ENCODE measurements at regions not wholly inside any gene's neighbourhood (a gene's known extent, or its start where the extent isn't known, plus 50 kb on each side); places are given as distances from the start of the nearest gene placed in this dataset.
"Not testable (repeated sequence)": the region's sequence is repeated elsewhere in the genome, so short reads cannot be mapped to it uniquely, and the experiment has no call there.

DNA sequence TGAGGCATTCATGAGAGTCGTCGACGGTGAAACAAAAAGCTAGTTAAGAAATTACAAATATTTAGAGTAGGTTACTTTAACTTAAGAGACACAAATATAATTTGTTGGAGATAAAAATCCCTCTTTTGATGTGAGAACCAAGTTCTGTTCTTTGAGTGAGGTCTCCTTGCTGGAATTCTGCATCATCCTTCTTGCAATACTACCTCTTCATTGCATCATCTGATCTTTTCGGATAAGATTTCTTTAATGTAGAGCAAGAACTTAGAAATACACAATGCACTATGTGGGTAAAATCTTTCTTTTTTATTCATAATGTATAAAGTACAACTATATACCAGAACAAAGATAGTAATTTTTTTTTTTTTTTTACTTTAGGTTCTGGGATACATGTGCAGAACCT, 118.4 kb downstream of the ARL4C start:
- in situ Hi-C loops (cut with MboI; ENCODE audit: low pct_unique_long_range_greater_than_20kb, low sequenced_read_pairs) = no loop called here
- DNase-seq = no peak

GRCh38 chr2:234377761-234378391, 119.0 kb downstream of the ARL4C start:
- no peak for DNase-seq
- in situ Hi-C loops (cut with MboI; ENCODE audit: low pct_unique_long_range_greater_than_20kb, low sequenced_read_pairs) = no loop called here

DNA sequence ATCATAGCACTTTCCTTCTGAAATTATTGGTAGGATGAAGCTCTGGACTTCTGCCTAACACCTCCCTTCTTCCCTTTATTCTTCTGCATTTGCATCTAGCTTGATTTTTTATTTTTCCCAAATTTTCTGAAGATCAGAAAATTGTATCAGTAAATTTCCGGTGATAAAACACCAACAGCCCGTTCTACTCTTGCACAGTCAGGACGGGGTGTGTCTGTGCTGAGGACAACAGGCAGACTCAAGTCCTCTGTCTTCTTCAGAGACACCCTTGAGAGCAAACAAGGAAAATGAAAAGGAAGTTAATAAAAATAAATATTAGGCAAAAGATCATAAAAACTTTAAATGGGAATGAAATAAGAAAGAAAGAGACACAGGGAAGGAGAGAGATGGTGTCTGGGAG, 120.7 kb downstream of the ARL4C start:
- no peak for DNase-seq
- in situ Hi-C loops (cut with MboI; ENCODE audit: low pct_unique_long_range_greater_than_20kb, low sequenced_read_pairs) = no loop called here

- DNase-seq = no peak
- in situ Hi-C loops (cut with MboI; ENCODE audit: low pct_unique_long_range_greater_than_20kb, low sequenced_read_pairs) = no loop called here
These were observed 121.6 kb downstream of the ARL4C start for GRCh38 chr2:234375176-234375880.

GRCh38 chr2:234374736-234375135, 122.1 kb downstream of the ARL4C start:
- in situ Hi-C loops (cut with MboI; ENCODE audit: low pct_unique_long_range_greater_than_20kb, low sequenced_read_pairs) = no loop called here

GRCh38 chr2:234374150-234374508, 122.8 kb downstream of the ARL4C start:
- in situ Hi-C loops (cut with MboI; ENCODE audit: low pct_unique_long_range_greater_than_20kb, low sequenced_read_pairs) = no loop called here

More at GRCh38 chr2:234374736-234375135, 122.1 kb downstream of the ARL4C start:
- no peak for DNase-seq

GRCh38 chr2:234373481-234374149, 123.3 kb downstream of the ARL4C start:
- no peak for DNase-seq
- in situ Hi-C loops (cut with MboI; ENCODE audit: low pct_unique_long_range_greater_than_20kb, low sequenced_read_pairs) = no loop called here

More at GRCh38 chr2:234374150-234374508, 122.8 kb downstream of the ARL4C start:
- no peak for DNase-seq

DNA sequence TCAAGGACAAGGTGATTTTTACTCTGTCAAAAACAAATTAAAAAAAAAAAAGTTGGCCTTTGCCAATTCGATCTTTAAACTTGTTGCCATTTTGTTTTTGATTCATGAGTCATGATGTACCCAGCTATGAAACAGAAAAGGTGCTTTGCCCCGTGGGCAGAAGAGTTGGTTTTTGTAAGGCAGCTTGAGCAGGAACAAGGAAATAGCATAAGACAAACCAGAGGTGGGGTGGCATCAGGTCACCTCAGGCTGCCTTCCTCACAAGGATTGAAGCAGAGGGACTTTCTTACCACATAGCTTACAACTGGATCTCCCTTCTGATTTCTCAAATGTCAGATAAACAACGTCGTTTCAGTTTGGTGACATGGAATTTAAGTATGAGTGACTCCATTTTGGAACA, 123.8 kb downstream of the ARL4C start:
- in situ Hi-C loops (cut with MboI; ENCODE audit: low pct_unique_long_range_greater_than_20kb, low sequenced_read_pairs) = no loop called here
- no peak for DNase-seq

- in situ Hi-C loops (cut with MboI; ENCODE audit: low pct_unique_long_range_greater_than_20kb, low sequenced_read_pairs) = no loop called here
These were observed 124.4 kb downstream of the ARL4C start for GRCh38 chr2:234372506-234372905.

DNA sequence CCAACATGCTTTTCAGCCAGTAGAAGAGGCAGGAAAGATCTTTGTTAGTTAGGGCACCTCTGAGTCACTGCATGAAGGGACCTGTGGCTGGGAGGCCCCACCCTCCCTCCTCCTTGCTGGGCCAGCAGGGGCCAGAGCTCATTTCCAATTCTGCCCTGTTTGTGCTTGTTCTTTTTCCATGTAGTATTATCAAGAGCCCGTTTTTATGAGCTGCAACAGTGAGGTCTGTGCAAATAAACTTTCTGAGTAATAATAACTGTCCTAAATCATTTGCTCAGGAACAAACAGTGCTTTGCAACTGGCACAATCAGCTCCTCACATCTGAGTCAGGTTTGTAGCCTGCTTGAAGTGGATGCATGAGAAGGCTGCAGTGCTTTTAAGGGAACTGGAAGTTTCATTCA, 128.0 kb downstream of the ARL4C start:
- DNase-seq = no peak
- in situ Hi-C loops (cut with MboI; ENCODE audit: low pct_unique_long_range_greater_than_20kb, low sequenced_read_pairs) = no loop called here

More at GRCh38 chr2:234372506-234372905, 124.4 kb downstream of the ARL4C start:
- DNase-seq = no peak

GRCh38 chr2:234366891-234367290, 130.0 kb downstream of the ARL4C start:
- DNase-seq = no peak
- in situ Hi-C loops (cut with MboI; ENCODE audit: low pct_unique_long_range_greater_than_20kb, low sequenced_read_pairs) = no loop called here

- DNase-seq = no peak
- in situ Hi-C loops (cut with MboI; ENCODE audit: low pct_unique_long_range_greater_than_20kb, low sequenced_read_pairs) = no loop called here
These were observed 132.2 kb downstream of the ARL4C start for GRCh38 chr2:234364661-234365060.

- no peak for DNase-seq
- in situ Hi-C loops (cut with MboI; ENCODE audit: low pct_unique_long_range_greater_than_20kb, low sequenced_read_pairs) = no loop called here
These were observed 133.1 kb downstream of the ARL4C start for GRCh38 chr2:234363647-234364294.

DNA sequence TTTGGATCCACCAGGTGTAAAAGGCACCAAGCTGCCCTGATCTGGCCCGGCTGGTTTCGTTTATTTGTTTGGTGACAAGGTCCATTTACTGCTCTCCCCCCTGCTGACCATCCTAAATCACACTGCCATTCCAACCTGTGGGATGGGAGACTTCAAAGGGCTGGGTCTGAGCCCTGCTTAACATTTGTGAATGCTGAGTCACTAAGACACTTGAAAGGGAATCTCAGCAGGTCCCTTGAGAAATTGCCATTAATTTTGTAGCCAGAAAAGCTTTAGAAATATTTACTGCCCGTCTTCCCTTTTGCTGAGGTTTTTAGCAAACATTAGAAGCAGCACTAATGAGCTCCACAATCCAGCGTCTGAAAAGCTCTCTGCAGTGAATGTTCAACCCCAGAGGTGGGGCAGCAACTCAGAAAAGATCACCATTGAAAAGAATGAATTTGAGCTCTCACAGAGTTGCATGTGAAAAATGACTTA, 133.8 kb downstream of the ARL4C start:
- in situ Hi-C loops (cut with MboI; ENCODE audit: low pct_unique_long_range_greater_than_20kb, low sequenced_read_pairs) = no loop called here
- DNase-seq = no peak

GRCh38 chr2:234360313-234360975, 136.4 kb downstream of the ARL4C start:
- in situ Hi-C loops (cut with MboI; ENCODE audit: low pct_unique_long_range_greater_than_20kb, low sequenced_read_pairs); DNase-seq: not testable (repeated sequence)

DNA sequence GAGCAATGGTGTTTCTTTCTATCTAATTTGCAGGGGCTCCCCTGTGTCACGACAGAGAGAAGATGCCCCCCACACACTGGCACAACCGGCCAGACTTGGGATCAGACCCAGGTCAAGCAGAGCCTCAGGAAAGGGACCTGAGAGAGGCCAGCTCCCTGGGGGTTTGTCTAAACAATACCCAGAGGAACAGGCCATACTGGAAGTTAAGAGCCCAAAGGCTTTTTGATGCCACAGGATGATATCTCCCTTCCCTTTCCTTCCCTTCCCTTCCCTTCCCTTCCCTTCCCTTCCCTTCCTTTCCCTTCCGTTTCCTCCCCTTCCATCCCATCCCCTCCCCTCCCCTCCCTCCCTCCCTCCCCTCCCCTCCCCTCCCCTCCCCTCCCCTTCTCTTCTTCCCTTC, 139.2 kb downstream of the ARL4C start:
- in situ Hi-C loops (cut with MboI; ENCODE audit: low pct_unique_long_range_greater_than_20kb, low sequenced_read_pairs) = no loop called here
- DNase-seq = no peak

DNA sequence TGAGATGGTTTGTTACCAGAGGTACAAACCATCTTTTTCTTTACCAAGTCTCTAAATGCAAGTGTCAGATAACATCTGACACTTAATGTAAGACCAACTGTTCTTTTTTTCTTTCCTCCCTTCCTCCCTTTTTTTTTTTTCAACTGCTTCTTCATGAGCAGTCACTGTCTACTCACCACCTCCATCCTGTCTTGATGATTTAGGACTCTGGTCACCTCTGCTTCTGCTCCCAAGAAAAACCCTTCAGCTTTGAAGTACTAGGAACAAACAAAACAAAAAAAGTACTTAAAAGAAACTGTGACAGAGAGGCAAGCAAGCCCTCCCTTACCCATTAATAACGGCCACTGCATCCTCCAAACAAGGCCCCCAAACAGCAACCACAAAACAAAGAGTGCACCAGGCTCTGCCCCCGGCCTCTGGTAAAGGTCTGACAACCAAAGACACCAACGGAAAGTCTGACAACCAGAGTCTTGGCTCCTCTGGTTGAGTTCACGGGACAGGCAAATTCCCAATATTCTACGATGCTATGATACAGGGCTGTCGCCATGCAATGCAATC, 141.0 kb downstream of the ARL4C start:
- in situ Hi-C loops (cut with MboI; ENCODE audit: low pct_unique_long_range_greater_than_20kb, low sequenced_read_pairs) = no loop called here
- DNase-seq = no peak

DNA sequence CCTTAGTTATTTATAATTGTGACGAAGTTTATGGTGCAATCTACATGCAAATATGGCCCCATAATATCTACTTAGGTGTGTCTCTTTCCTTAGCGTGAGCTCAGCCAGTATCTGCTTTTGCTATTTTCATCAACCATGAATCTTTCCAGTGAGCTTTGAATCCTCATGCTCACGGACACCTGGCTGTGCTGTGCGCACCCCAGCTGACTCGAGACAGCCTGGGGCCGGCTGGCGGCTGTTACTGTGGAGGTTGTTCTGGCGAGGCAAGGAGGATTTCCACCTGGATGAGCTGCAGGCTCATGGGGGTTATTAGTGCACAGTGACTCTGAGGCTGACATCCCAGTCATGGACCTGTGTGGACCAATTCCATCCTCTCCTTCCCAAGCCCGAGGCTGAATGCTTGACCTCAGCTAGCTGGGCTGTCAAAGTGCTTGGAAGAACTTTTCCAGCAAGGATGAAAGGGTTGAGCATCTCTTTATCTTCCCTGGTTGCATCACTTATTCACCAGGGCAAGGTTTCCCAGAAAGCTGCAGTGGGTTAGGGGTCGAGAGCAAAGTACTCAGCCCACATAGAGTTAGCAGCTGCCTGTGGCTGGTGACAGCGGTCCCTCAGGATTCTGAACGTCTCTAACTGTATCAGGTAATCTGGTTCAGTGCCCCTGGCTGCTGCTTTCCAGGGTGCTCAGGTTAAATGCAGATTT, 141.7 kb downstream of the ARL4C start:
- DNase-seq = no peak
- in situ Hi-C loops (cut with MboI; ENCODE audit: low pct_unique_long_range_greater_than_20kb, low sequenced_read_pairs) = no loop called here

All from KBM-7 (cell line).